PC-9 (cell line): ENCODE measurements at regions not wholly inside any gene's neighbourhood (a gene's known extent, or its start where the extent isn't known, plus 50 kb on each side); places are given as distances from the start of the nearest gene placed in this dataset.

Source experiments
- BruUV-seq: library from RNA; stranded (reverse); fragments of 400-500 nt; replicated peaks from 2 replicates; lab custom pipeline; 2021; lab: Mats Ljungman, UMichigan
- CTCF ChIA-PET: fragments of 300-600 bp; sonication (Branson Sonifier 250); formaldehyde crosslinking; loops from one replicate; lab custom pipeline; 2022; ENCODE audit warnings: antibody characterized with exemption; lab: Charles Lee
- POLR2A ChIA-PET: fragments of 300-600 bp; sonication (Branson Sonifier 250); formaldehyde crosslinking; loops from one replicate; lab custom pipeline; 2022; ENCODE audit warnings: antibody characterized with exemption; ENCODE audit not compliant: unreplicated experiment; lab: Charles Lee
- DNase-seq, 2 experiments: peaks; one replicate each; pipeline versions ENCODE4 v3.0.0 to v3.0.0-alpha.2; 2015 to 2022; ENCODE audit warnings: mixed read lengths in 1 of 2
- H2AFZ ChIP-seq: fragments of 200-600 bp; sonication (generic); 2 replicates; pipeline ENCODE4 v1.8.1; 2017; ENCODE audit warnings: antibody characterized with exemption
- H3F3A ChIP-seq: fragments of 200-600 bp; sonication (generic); 2 replicates; pipeline ENCODE4 v1.8.1; 2017; ENCODE audit warnings: antibody characterized with exemption, mild to moderate bottlenecking, low read depth; ENCODE audit not compliant: insufficient read depth
- H3K27ac ChIP-seq: fragments of 200-600 bp; sonication (generic); 2 replicates; pipeline ENCODE4 v1.6.1; 2016; ENCODE audit warnings: mixed run types
- H3K27me3 ChIP-seq: fragments of 200-600 bp; sonication (generic); 2 replicates; pipeline ENCODE4 v1.6.1; 2016; ENCODE audit warnings: low read depth, mixed run types; ENCODE audit not compliant: insufficient read depth
- H3K36me3 ChIP-seq: fragments of 200-600 bp; sonication (generic); 2 replicates; pipeline ENCODE4 v1.6.1; 2016; ENCODE audit warnings: low read depth, mixed run types
- H3K4me1 ChIP-seq: fragments of 200-600 bp; sonication (generic); replicated peaks from 2 replicates; pipeline ENCODE4 v1.6.1; 2016; ENCODE audit warnings: mixed run types; ENCODE audit not compliant: insufficient read depth
- H3K4me2 ChIP-seq: fragments of 200-600 bp; sonication (generic); 2 replicates; pipeline ENCODE4 v1.6.1; 2017; ENCODE audit warnings: mixed run types
- H3K4me3 ChIP-seq: fragments of 200-600 bp; sonication (generic); 2 replicates; pipeline ENCODE4 v1.6.1; 2016; ENCODE audit warnings: mixed run types
- H3K79me2 ChIP-seq: fragments of 200-600 bp; sonication (generic); 2 replicates; pipeline ENCODE4 v1.6.1; 2017; ENCODE audit warnings: low read depth, mixed run types
- H3K9me2 ChIP-seq: fragments of 200-600 bp; sonication (generic); 2 replicates; pipeline ENCODE4 v1.8.1; 2017; ENCODE audit warnings: mild to moderate bottlenecking; ENCODE audit not compliant: insufficient read depth
- H3K9me3 ChIP-seq: fragments of 200-600 bp; sonication (generic); 2 replicates; pipeline ENCODE4 v1.8.1; 2016; ENCODE audit warnings: low read depth; ENCODE audit not compliant: insufficient read depth
- H4K20me1 ChIP-seq: fragments of 200-600 bp; sonication (generic); 2 replicates; pipeline ENCODE4 v1.8.1; 2017; ENCODE audit not compliant: insufficient read depth
- EZH2 ChIP-seq: fragments of 200-600 bp; sonication (generic); IDR thresholded peaks from 2 replicates; pipeline ENCODE4 v1.8.0; 2017; ENCODE audit warnings: antibody characterized with exemption, low read depth
- intact Hi-C: fragments of 100-400 bp; cut with micrococcal nuclease; formaldehyde crosslinking; loops from one replicate; pipeline ENCODE4 v1.10.0; 2022; ENCODE audit not compliant: unreplicated experiment
- TF ChIP-seq, protein P1 (sequence below): fragments of 200-600 bp; sonication (generic); conservative IDR thresholded peaks from 2 replicates; pipeline ENCODE4 v1.6.1; 2017; ENCODE audit warnings: mixed run types, antibody characterized with exemption, mild to moderate bottlenecking, moderate library complexity

DNA sequence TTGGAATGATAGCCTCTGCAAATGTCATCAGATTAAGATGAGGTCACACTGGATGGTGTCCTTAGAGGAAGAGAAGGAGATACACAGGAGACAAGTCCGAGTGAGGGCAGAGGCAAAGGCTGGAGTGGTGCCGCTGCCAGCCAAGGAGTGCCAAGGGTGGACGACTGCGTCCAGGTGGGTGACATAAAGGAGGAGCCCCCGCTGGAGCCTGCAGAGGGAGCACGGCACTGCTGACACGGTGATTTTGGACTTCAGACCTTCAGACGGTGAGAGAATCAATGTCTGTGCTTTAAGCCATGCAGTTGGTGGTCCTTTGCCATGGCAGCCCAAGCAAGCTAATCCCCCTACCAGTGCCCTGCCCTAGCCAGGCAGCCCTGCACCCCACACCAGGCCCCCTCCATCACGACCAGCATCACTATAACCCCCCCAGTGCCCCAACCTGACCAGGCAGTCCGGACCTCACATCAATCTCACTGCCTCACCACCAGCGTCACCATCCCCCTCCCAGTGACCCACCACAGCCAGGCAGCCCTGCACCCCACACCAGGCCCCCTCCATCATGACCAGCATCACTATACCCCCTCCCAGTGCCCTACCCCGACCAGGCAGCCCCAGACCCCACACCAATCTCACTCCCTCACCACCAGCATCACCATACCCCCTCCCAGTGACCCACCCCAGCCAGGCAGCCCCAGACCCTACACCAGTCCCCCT is 130.0 kb downstream of the HMX1 start:
- peaks cover 49% of the 10 kb centered on the region for H3K27me3 ChIP-seq
- H4K20me1 ChIP-seq, result no peaks in the 10 kb centered on the region
- H2AFZ ChIP-seq, result no peak overlapping the region
- ChIA-PET CTCF (no interaction called here), POLR2A (no interaction called here)
- intact Hi-C loops, result no loop called here
- no peaks in the 10 kb centered on the region for H3K79me2 ChIP-seq
- TF ChIP-seq, protein P1, sequence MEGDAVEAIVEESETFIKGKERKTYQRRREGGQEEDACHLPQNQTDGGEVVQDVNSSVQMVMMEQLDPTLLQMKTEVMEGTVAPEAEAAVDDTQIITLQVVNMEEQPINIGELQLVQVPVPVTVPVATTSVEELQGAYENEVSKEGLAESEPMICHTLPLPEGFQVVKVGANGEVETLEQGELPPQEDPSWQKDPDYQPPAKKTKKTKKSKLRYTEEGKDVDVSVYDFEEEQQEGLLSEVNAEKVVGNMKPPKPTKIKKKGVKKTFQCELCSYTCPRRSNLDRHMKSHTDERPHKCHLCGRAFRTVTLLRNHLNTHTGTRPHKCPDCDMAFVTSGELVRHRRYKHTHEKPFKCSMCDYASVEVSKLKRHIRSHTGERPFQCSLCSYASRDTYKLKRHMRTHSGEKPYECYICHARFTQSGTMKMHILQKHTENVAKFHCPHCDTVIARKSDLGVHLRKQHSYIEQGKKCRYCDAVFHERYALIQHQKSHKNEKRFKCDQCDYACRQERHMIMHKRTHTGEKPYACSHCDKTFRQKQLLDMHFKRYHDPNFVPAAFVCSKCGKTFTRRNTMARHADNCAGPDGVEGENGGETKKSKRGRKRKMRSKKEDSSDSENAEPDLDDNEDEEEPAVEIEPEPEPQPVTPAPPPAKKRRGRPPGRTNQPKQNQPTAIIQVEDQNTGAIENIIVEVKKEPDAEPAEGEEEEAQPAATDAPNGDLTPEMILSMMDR, result no peak
- TF ChIP-seq EZH2, result no peak
- no peaks in the 10 kb centered on the region for H3K36me3 ChIP-seq
- no peak overlapping the region for H3K27ac ChIP-seq
- no peak overlapping the region for H3K4me3 ChIP-seq
- H3K4me1 ChIP-seq, result no peaks in the 10 kb centered on the region
- H3F3A ChIP-seq, result peaks cover 4% of the 10 kb centered on the region; the same call in 1 of the 2 replicates
- H3K9me2 ChIP-seq, result no peaks in the 10 kb centered on the region
- DNase-seq, result no peak
- H3K9me3 ChIP-seq, result no peaks in the 10 kb centered on the region
- no peak overlapping the region for H3K4me2 ChIP-seq
- BruUV-seq, result no TSS peak

DNA sequence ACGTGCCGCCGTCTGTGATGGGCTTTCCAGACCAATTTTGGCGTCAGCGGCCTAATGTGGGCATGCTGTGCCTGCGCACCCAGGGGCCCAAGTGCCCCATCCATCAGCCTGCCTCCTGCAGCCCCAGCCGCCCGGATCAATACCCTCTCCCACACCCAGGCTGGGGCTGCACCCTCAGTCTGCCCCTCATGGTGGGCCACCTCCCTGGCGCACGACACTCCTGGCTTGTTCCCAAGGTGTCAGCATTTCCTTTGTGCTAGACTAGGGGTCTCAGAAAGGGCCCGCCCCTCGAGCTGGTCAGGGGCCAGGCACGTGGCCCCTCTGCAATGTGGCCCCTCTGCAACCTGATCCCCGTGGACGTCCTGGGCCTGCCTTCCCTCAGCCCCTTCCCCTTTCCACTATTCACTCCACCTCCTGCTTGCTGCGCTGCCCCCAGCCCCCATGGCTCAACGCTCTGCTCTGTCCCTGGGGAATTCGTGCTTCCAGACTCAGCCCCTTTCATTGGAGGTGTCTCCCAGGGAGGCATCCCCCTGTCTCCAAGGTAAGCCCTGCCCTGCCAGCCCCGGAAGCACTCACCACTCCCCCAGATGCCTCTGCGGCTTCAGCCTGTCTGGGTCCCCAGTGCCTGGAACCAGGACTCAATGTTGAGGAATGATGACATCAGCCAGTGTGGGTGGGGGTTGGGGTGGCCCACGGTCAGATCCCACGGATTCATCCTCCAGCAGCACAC is 130.8 kb downstream of the HMX1 start:
- Histone ChIP-seq H2AFZ (no peak overlapping the region), H3K36me3 (no peaks in the 10 kb centered on the region), H3K9me2 (no peaks in the 10 kb centered on the region), H3K27me3 (peaks cover 57% of the 10 kb centered on the region), H3K4me1 (no peaks in the 10 kb centered on the region), H3F3A (no peaks in the 10 kb centered on the region), H3K4me2 (no peak overlapping the region), H3K79me2 (no peaks in the 10 kb centered on the region), H3K27ac (no peak overlapping the region), H3K9me3 (no peaks in the 10 kb centered on the region), H4K20me1 (no peaks in the 10 kb centered on the region), H3K4me3 (no peak overlapping the region)
- ChIA-PET POLR2A (no interaction called here), CTCF (no interaction called here)
- intact Hi-C loops, result no loop called here
- DNase-seq, result no peak
- BruUV-seq, result no TSS peak
- TF ChIP-seq, protein P1, result no peak
- no peak for TF ChIP-seq EZH2

DNA sequence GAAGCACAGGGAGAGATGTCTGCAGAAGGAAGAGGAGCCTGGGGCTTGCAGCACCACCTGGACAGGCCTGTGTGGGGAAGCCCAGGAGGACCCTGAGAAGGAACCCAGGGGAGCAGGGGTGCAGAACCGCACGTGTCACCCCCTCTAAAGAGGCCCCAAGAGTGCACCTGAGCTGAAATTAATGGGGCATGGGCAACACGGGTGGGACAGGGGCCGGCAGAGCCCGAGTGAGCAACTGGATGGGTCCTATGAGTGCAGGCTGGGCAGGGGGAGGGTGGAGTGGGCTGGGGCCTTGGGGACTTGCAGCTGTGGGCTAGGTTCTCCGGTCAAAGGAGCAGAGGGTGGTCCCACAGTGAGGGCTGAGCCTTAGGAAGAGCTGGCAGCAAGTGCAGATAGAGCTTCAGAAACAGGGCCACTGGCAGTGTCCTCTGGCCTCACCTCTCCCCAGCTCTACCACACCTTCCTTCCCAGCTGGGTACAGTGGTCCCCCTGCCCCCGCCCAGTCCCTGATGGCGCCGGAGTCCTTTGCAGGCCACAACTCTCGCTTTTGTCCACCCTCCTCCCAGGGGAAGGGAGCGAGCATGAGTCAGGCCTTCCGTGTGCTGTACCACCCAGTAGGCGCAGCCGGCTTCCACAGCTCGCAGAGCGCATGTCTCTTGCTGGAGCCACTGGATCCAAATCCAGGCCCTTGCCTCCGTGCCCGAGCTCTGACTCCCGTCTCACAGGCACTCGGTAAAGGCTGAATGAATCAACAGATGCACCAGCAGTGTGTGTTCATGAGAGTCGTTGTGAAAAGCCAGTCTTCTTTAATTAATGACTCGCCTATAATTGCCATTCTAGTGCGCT is 131.6 kb downstream of the HMX1 start:
- H3K79me2 ChIP-seq, result no peaks in the 10 kb centered on the region
- no peak overlapping the region for H3K27ac ChIP-seq
- H2AFZ ChIP-seq, result no peak overlapping the region
- no peaks in the 10 kb centered on the region for H4K20me1 ChIP-seq
- no peak for TF ChIP-seq EZH2
- TF ChIP-seq, protein P1, result no peak
- DNase-seq, result no peak
- CTCF ChIA-PET, result no interaction called here
- no peak overlapping the region for H3K4me3 ChIP-seq
- no TSS peak for BruUV-seq
- intact Hi-C loops, result no loop called here
- POLR2A ChIA-PET, result no interaction called here
- no peaks in the 10 kb centered on the region for H3K36me3 ChIP-seq
- no peak overlapping the region for H3K4me2 ChIP-seq
- H3K27me3 ChIP-seq, result peaks cover 64% of the 10 kb centered on the region
- H3K9me3 ChIP-seq, result no peaks in the 10 kb centered on the region
- H3K9me2 ChIP-seq, result no peaks in the 10 kb centered on the region
- H3F3A ChIP-seq, result no peaks in the 10 kb centered on the region
- no peaks in the 10 kb centered on the region for H3K4me1 ChIP-seq
